OCI-LY1 (cell line): ENCODE measurements at regions not wholly inside any gene's neighbourhood (a gene's known extent, or its start where the extent isn't known, plus 50 kb on each side); places are given as distances from the start of the nearest gene placed in this dataset.

Source experiments
- EZH2 ChIP-seq: fragments of 200-600 bp; sonication (generic), shearing (Covaris generic); IDR thresholded peaks from 2 replicates; pipeline ENCODE4 v1.8.0; 2017; ENCODE audit warnings: borderline replicate concordance, mixed run types, mild to moderate bottlenecking, antibody characterized with exemption, low read length, moderate library complexity, mixed read lengths
- TF ChIP-seq, protein P1 (sequence below): fragments of 200-600 bp; sonication (generic), shearing (Covaris generic); IDR thresholded peaks from 2 replicates; pipeline ENCODE4 v1.5.1; 2017; ENCODE audit warnings: mild to moderate bottlenecking, antibody characterized with exemption, low read length, moderate library complexity, mixed read lengths

DNA sequence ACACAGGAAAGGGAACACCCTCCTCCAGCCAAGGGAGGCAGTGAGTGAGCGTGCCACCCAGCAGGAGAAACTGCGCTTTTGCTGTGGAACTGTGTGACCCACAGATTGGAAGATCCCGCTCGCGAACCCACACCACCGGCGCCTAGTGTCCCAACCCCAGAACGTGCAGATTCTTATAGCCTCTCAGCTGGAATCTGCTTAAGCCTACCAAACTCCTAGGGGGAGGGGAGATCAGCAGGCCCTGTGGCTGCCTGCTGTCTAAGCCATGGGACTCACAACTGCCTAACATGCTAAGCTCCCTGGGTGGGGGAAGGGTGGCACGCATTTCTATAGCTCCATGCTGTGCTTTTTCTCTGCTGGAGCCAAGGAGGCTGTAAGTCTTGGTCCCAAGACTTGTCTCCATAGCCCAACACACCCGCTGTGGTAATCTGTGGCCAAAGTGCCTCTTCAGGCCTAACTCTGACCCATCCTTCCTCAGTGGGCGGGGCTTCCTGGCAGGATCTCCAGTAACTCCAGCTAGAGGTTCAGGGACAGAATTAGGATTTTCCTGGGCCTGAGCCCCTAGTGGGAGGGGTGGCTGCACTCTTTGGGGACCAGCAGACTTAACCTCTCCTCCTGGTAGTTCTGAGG lies 485.0 kb downstream of the TAF11L14 start:
- TF ChIP-seq, protein P1, sequence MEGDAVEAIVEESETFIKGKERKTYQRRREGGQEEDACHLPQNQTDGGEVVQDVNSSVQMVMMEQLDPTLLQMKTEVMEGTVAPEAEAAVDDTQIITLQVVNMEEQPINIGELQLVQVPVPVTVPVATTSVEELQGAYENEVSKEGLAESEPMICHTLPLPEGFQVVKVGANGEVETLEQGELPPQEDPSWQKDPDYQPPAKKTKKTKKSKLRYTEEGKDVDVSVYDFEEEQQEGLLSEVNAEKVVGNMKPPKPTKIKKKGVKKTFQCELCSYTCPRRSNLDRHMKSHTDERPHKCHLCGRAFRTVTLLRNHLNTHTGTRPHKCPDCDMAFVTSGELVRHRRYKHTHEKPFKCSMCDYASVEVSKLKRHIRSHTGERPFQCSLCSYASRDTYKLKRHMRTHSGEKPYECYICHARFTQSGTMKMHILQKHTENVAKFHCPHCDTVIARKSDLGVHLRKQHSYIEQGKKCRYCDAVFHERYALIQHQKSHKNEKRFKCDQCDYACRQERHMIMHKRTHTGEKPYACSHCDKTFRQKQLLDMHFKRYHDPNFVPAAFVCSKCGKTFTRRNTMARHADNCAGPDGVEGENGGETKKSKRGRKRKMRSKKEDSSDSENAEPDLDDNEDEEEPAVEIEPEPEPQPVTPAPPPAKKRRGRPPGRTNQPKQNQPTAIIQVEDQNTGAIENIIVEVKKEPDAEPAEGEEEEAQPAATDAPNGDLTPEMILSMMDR: no peak
- no peak for TF ChIP-seq EZH2
